Gastrocnemius medialis (tissue), 4 donors: ENCODE measurements at regions not wholly inside any gene's neighbourhood (a gene's known extent, or its start where the extent isn't known, plus 50 kb on each side); places are given as distances from the start of the nearest gene placed in this dataset.
A peak's percentile ranks its signal among the peaks of the same experiment; 100 is the strongest.

ENCODE experiments used
- ATAC-seq, 2 donors: fragments of 150-250 bp; one replicate each; pipeline ENCODE4 v1.9.1; 2016
- DNase-seq, 2 donors: peaks; one replicate each; pipeline ENCODE4 v3.0.0-alpha.2; 2019
- H3K27ac ChIP-seq, 4 donors: fragments of 200-600 bp; sonication (generic); 1 replicate in 1 of 4; 2 replicates in 3 of 4; pipeline ENCODE4 v1.5.1; 2016 to 2018; ENCODE audit warnings: mild to moderate bottlenecking in 2 of 4, moderate library complexity in 1 of 4
- H3K27me3 ChIP-seq, 3 donors: fragments of 200-600 bp; sonication (generic) in 2 of 3; 1 replicate in 1 of 3; 2 replicates in 2 of 3; pipeline versions ENCODE4 v1.5.1 to v1.6.0; 2016 to 2019; ENCODE audit warnings: mild to moderate bottlenecking in 1 of 3, moderate library complexity in 1 of 3
- H3K36me3 ChIP-seq, 2 donors: fragments of 200-600 bp; sonication (generic) in 1 of 2; one replicate each; pipeline ENCODE4 v1.5.1; 2017 to 2018
- H3K4me1 ChIP-seq, 2 donors: fragments of 200-600 bp; sonication (generic) in 1 of 2; one replicate each; pipeline ENCODE4 v1.5.1; 2016 to 2017; ENCODE audit warnings: mild to moderate bottlenecking in 2 of 2
- H3K4me3 ChIP-seq, 4 donors: fragments of 200-600 bp; sonication (generic) in 3 of 4; 1 replicate in 1 of 4; 2 replicates in 3 of 4; pipeline ENCODE4 v1.5.1; 2016 to 2019; ENCODE audit warnings: mild to moderate bottlenecking in 2 of 4
- H3K9me3 ChIP-seq, 3 donors: fragments of 200-600 bp; sonication (generic) in 2 of 3; 1 replicate in 1 of 3; 2 replicates in 2 of 3; pipeline ENCODE4 v1.5.1; 2016 to 2019
- POLR2A ChIP-seq, 2 donors: fragments of 450-650 bp; IDR thresholded peaks; one replicate each; pipeline ENCODE4 v1.6.1; 2017; ENCODE audit warnings: antibody characterized with exemption in 2 of 2, mild to moderate bottlenecking in 2 of 2, moderate library complexity in 2 of 2
- in situ Hi-C, 4 donors: fragments of 200-750 bp; cut with MboI; loops; one replicate each; pipeline versions ENCODE4 v1.15.0 to v1.8.0; 2017; ENCODE audit warnings: low sequenced_read_pairs in 4 of 4
- intact Hi-C: fragments of 100-400 bp; cut with DNase I; formaldehyde crosslinking; loops from one replicate; pipeline ENCODE4 v1.15.1; 2023; ENCODE audit warnings: low total_unique reads
- TF ChIP-seq, protein P1 (sequence below), 5 experiments: fragments of 450-650 bp in 3 of 5; fragments of 200-600 bp in 2 of 5; sonication (generic) in 2 of 5; IDR thresholded peaks in 4 of 5; conservative IDR thresholded peaks in 1 of 5; 1 replicate in 4 of 5; 2 replicates in 1 of 5; pipeline ENCODE4 v1.5.1; 2016 to 2019; ENCODE audit warnings: antibody characterized with exemption in 5 of 5, mild to moderate bottlenecking in 3 of 5, moderate library complexity in 3 of 5

GRCh38 chr14:65279958-65280357, 132.6 kb upstream of the FUT8 start:
- Histone ChIP-seq H3K36me3 (no peaks in the 10 kb centered on the region), H3K27ac (no peak overlapping the region), H3K9me3 (no peaks in the 10 kb centered on the region), H3K4me1 (no peaks in the 10 kb centered on the region), H3K4me3 (no peak overlapping the region), H3K27me3 (no peaks in the 10 kb centered on the region)
- DNase-seq (no peak), ATAC-seq (no peak)
- in situ Hi-C loops (no loop called here), intact Hi-C loops (no loop called here)
- no peak for TF ChIP-seq POLR2A (IDR thresholded peaks at IDR 0.05)
- TF ChIP-seq, protein P1, sequence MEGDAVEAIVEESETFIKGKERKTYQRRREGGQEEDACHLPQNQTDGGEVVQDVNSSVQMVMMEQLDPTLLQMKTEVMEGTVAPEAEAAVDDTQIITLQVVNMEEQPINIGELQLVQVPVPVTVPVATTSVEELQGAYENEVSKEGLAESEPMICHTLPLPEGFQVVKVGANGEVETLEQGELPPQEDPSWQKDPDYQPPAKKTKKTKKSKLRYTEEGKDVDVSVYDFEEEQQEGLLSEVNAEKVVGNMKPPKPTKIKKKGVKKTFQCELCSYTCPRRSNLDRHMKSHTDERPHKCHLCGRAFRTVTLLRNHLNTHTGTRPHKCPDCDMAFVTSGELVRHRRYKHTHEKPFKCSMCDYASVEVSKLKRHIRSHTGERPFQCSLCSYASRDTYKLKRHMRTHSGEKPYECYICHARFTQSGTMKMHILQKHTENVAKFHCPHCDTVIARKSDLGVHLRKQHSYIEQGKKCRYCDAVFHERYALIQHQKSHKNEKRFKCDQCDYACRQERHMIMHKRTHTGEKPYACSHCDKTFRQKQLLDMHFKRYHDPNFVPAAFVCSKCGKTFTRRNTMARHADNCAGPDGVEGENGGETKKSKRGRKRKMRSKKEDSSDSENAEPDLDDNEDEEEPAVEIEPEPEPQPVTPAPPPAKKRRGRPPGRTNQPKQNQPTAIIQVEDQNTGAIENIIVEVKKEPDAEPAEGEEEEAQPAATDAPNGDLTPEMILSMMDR (IDR thresholded peaks at IDR 0.05 in 4 of 5, conservative IDR thresholded peaks at IDR 0.05 in 1 of 5) = no peak

DNA sequence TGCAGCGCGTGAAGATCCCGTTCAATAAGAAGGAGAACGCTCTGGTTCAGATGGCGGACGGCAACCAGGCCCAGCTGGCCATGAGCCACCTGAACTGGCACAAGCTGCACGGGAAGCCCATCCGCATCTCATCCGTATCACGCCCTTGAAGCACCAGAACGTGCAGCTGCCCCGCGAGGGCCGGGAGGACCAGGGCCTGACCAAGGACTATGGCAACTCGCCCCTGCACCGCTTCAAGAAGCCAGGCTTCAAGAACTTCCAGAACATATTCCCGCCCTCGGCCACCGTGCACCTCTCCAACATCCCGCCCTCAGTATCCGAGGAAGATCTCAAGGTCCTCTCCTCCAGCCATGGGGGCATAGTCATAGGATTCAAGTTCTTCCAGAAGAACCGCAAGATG, 131.9 kb upstream of the FUT8 start:
- no peak for TF ChIP-seq POLR2A (IDR thresholded peaks at IDR 0.05)
- TF ChIP-seq, protein P1 (IDR thresholded peaks at IDR 0.05 in 4 of 5, conservative IDR thresholded peaks at IDR 0.05 in 1 of 5) = no peak
- intact Hi-C loops = no loop called here
- Histone ChIP-seq H3K27me3 (no peaks in the 10 kb centered on the region), H3K9me3 (no peaks in the 10 kb centered on the region), H3K36me3 (no peaks in the 10 kb centered on the region), H3K27ac (no peak overlapping the region), H3K4me3 (no peak overlapping the region), H3K4me1 (no peaks in the 10 kb centered on the region)
- ATAC-seq (no peak), DNase-seq (no peak)
- in situ Hi-C loops = no loop called here

- Histone ChIP-seq H3K4me1 (no peaks in the 10 kb centered on the region), H3K36me3 (no peaks in the 10 kb centered on the region), H3K4me3 (peak overlapping the region in 2 of 4 donors; percentile 13 to 18), H3K9me3 (no peaks in the 10 kb centered on the region), H3K27ac (no peak overlapping the region), H3K27me3 (no peaks in the 10 kb centered on the region)
- DNase-seq = no peak
- in situ Hi-C loops (no loop called here), intact Hi-C loops (no loop called here)
- TF ChIP-seq, protein P1 (IDR thresholded peaks at IDR 0.05 in 4 of 5, conservative IDR thresholded peaks at IDR 0.05 in 1 of 5) = no peak
- TF ChIP-seq POLR2A (IDR thresholded peaks at IDR 0.05) = no peak
- ATAC-seq = no peak
Measured at GRCh38 chr14:65281991-65282895, 130.3 kb upstream of the FUT8 start.

DNA sequence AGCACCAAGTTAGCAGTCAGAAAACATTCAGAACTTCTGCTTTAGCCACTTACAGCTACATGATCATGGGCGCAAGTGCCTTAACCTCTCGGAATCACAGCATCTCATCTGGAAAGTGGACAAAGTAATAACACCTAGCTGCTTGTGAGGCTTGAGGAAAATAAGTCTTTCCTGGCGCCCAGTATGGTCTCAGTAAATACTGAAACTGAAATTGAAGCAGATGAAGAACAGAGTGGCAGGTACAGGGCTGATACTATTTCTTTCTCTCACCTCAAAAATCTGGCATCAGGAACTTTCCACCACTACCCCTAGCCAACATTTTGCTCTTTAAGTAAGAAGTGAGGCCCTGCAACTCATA, 129.7 kb upstream of the FUT8 start:
- H3K9me3 ChIP-seq = no peaks in the 10 kb centered on the region
- no peaks in the 10 kb centered on the region for H3K4me1 ChIP-seq
- TF ChIP-seq POLR2A (IDR thresholded peaks at IDR 0.05) = no peak
- TF ChIP-seq, protein P1 (IDR thresholded peaks at IDR 0.05 in 4 of 5, conservative IDR thresholded peaks at IDR 0.05 in 1 of 5) = no peak
- intact Hi-C loops = no loop called here
- no peaks in the 10 kb centered on the region for H3K27me3 ChIP-seq
- in situ Hi-C loops = no loop called here
- no peaks in the 10 kb centered on the region for H3K36me3 ChIP-seq
- DNase-seq (no peak), ATAC-seq (no peak)
- H3K27ac ChIP-seq = no peak overlapping the region
- H3K4me3 ChIP-seq = no peak overlapping the region
